ENCODE measurements at regions not wholly inside any gene's neighbourhood (a gene's known extent, or its start where the extent isn't known, plus 50 kb on each side); places are given as distances from the start of the nearest gene placed in this dataset.

- no peaks in the 10 kb centered on the region for H3K36me3 ChIP-seq (ENCODE audit: control insufficient read depth, low read depth, low read length)
- H3K9ac ChIP-seq (ENCODE audit: low read length), result no peak overlapping the region
- H3K27ac ChIP-seq (ENCODE audit: low read length), result no peak overlapping the region
- H3K4me3 ChIP-seq (ENCODE audit: low read length), result no peak overlapping the region
- no peaks in the 10 kb centered on the region for H3K27me3 ChIP-seq (ENCODE audit: control insufficient read depth, insufficient read depth, low read length)
- H3K9me3 ChIP-seq (ENCODE audit: control insufficient read depth, low read depth, low read length), result no peaks in the 10 kb centered on the region
- no peaks in the 10 kb centered on the region for H3K4me1 ChIP-seq (ENCODE audit: control insufficient read depth, low read depth, low read length)
Observed at GRCh38 chr6:106035655-106036054, 50.5 kb upstream of the PRDM1 start.

- Histone ChIP-seq H3K4me1 (ENCODE audit: control insufficient read depth, low read depth, low read length) (no peaks in the 10 kb centered on the region), H3K27ac (ENCODE audit: low read length) (no peak overlapping the region), H3K4me3 (ENCODE audit: low read length) (no peak overlapping the region), H3K27me3 (ENCODE audit: control insufficient read depth, insufficient read depth, low read length) (no peaks in the 10 kb centered on the region), H3K36me3 (ENCODE audit: control insufficient read depth, low read depth, low read length) (no peaks in the 10 kb centered on the region), H3K9ac (ENCODE audit: low read length) (no peak overlapping the region), H3K9me3 (ENCODE audit: control insufficient read depth, low read depth, low read length) (no peaks in the 10 kb centered on the region)
Observed at GRCh38 chr6:106033806-106034205, 52.3 kb upstream of the PRDM1 start.

GRCh38 chr6:106027758-106028157 lies 58.4 kb upstream of the PRDM1 start:
- no peak overlapping the region for H3K9ac ChIP-seq (ENCODE audit: low read length)

GRCh38 chr6:106026748-106027715 lies 59.1 kb upstream of the PRDM1 start:
- Histone ChIP-seq H3K4me1 (ENCODE audit: control insufficient read depth, low read depth, low read length) (peaks cover 13% of the 10 kb centered on the region), H3K36me3 (ENCODE audit: control insufficient read depth, low read depth, low read length) (no peaks in the 10 kb centered on the region), H3K4me3 (ENCODE audit: low read length) (no peak overlapping the region), H3K27me3 (ENCODE audit: control insufficient read depth, insufficient read depth, low read length) (no peaks in the 10 kb centered on the region), H3K27ac (ENCODE audit: low read length) (no peak overlapping the region), H3K9ac (ENCODE audit: low read length) (no peak overlapping the region), H3K9me3 (ENCODE audit: control insufficient read depth, low read depth, low read length) (no peaks in the 10 kb centered on the region)

More at GRCh38 chr6:106027758-106028157, 58.4 kb upstream of the PRDM1 start:
- Histone ChIP-seq H3K36me3 (ENCODE audit: control insufficient read depth, low read depth, low read length) (no peaks in the 10 kb centered on the region), H3K9me3 (ENCODE audit: control insufficient read depth, low read depth, low read length) (no peaks in the 10 kb centered on the region), H3K27me3 (ENCODE audit: control insufficient read depth, insufficient read depth, low read length) (no peaks in the 10 kb centered on the region), H3K4me1 (ENCODE audit: control insufficient read depth, low read depth, low read length) (peaks cover 13% of the 10 kb centered on the region), H3K4me3 (ENCODE audit: low read length) (no peak overlapping the region), H3K27ac (ENCODE audit: low read length) (no peak overlapping the region)

GRCh38 chr6:106025655-106026054 lies 60.5 kb upstream of the PRDM1 start:
- H3K4me3 ChIP-seq (ENCODE audit: low read length), result no peak overlapping the region
- no peak overlapping the region for H3K9ac ChIP-seq (ENCODE audit: low read length)
- no peaks in the 10 kb centered on the region for H3K27me3 ChIP-seq (ENCODE audit: control insufficient read depth, insufficient read depth, low read length)
- peaks cover 13% of the 10 kb centered on the region for H3K4me1 ChIP-seq (ENCODE audit: control insufficient read depth, low read depth, low read length)
- no peaks in the 10 kb centered on the region for H3K36me3 ChIP-seq (ENCODE audit: control insufficient read depth, low read depth, low read length)
- H3K9me3 ChIP-seq (ENCODE audit: control insufficient read depth, low read depth, low read length), result no peaks in the 10 kb centered on the region
- no peak overlapping the region for H3K27ac ChIP-seq (ENCODE audit: low read length)

GRCh38 chr6:106022801-106023200 lies 63.3 kb upstream of the PRDM1 start:
- Histone ChIP-seq H3K27ac (ENCODE audit: low read length) (no peak overlapping the region), H3K9me3 (ENCODE audit: control insufficient read depth, low read depth, low read length) (no peaks in the 10 kb centered on the region)

GRCh38 chr6:106017454-106017853 lies 68.7 kb upstream of the PRDM1 start:
- peaks cover 9% of the 10 kb centered on the region for H3K4me1 ChIP-seq (ENCODE audit: control insufficient read depth, low read depth, low read length)
- no peaks in the 10 kb centered on the region for H3K27me3 ChIP-seq (ENCODE audit: control insufficient read depth, insufficient read depth, low read length)
- no peak overlapping the region for H3K27ac ChIP-seq (ENCODE audit: low read length)
- H3K4me3 ChIP-seq (ENCODE audit: low read length), result no peak overlapping the region
- H3K36me3 ChIP-seq (ENCODE audit: control insufficient read depth, low read depth, low read length), result no peaks in the 10 kb centered on the region
- no peaks in the 10 kb centered on the region for H3K9me3 ChIP-seq (ENCODE audit: control insufficient read depth, low read depth, low read length)
- no peak overlapping the region for H3K9ac ChIP-seq (ENCODE audit: low read length)

More at GRCh38 chr6:106022801-106023200, 63.3 kb upstream of the PRDM1 start:
- H3K9ac ChIP-seq (ENCODE audit: low read length), result no peak overlapping the region
- H3K4me3 ChIP-seq (ENCODE audit: low read length), result no peak overlapping the region
- no peaks in the 10 kb centered on the region for H3K36me3 ChIP-seq (ENCODE audit: control insufficient read depth, low read depth, low read length)
- peaks cover 12% of the 10 kb centered on the region for H3K4me1 ChIP-seq (ENCODE audit: control insufficient read depth, low read depth, low read length)
- H3K27me3 ChIP-seq (ENCODE audit: control insufficient read depth, insufficient read depth, low read length), result no peaks in the 10 kb centered on the region

GRCh38 chr6:106014955-106015354 lies 71.2 kb upstream of the PRDM1 start:
- Histone ChIP-seq H3K9me3 (ENCODE audit: control insufficient read depth, low read depth, low read length) (no peaks in the 10 kb centered on the region), H3K4me3 (ENCODE audit: low read length) (no peak overlapping the region), H3K4me1 (ENCODE audit: control insufficient read depth, low read depth, low read length) (peaks cover 9% of the 10 kb centered on the region), H3K27me3 (ENCODE audit: control insufficient read depth, insufficient read depth, low read length) (no peaks in the 10 kb centered on the region), H3K27ac (ENCODE audit: low read length) (no peak overlapping the region), H3K9ac (ENCODE audit: low read length) (peak overlapping the region; percentile 22), H3K36me3 (ENCODE audit: control insufficient read depth, low read depth, low read length) (no peaks in the 10 kb centered on the region)

- Histone ChIP-seq H3K4me3 (ENCODE audit: low read length) (no peak overlapping the region), H3K27me3 (ENCODE audit: control insufficient read depth, insufficient read depth, low read length) (no peaks in the 10 kb centered on the region), H3K27ac (ENCODE audit: low read length) (no peak overlapping the region), H3K4me1 (ENCODE audit: control insufficient read depth, low read depth, low read length) (peaks cover 9% of the 10 kb centered on the region), H3K9ac (ENCODE audit: low read length) (no peak overlapping the region), H3K36me3 (ENCODE audit: control insufficient read depth, low read depth, low read length) (no peaks in the 10 kb centered on the region), H3K9me3 (ENCODE audit: control insufficient read depth, low read depth, low read length) (no peaks in the 10 kb centered on the region)
Observed at GRCh38 chr6:106011476-106011875, 74.7 kb upstream of the PRDM1 start.

- no peak overlapping the region for H3K27ac ChIP-seq (ENCODE audit: low read length)
- no peaks in the 10 kb centered on the region for H3K9me3 ChIP-seq (ENCODE audit: control insufficient read depth, low read depth, low read length)
- peaks cover 47% of the 10 kb centered on the region for H3K4me1 ChIP-seq (ENCODE audit: control insufficient read depth, low read depth, low read length)
- H3K4me3 ChIP-seq (ENCODE audit: low read length), result no peak overlapping the region
- H3K36me3 ChIP-seq (ENCODE audit: control insufficient read depth, low read depth, low read length), result no peaks in the 10 kb centered on the region
- H3K9ac ChIP-seq (ENCODE audit: low read length), result no peak overlapping the region
- no peaks in the 10 kb centered on the region for H3K27me3 ChIP-seq (ENCODE audit: control insufficient read depth, insufficient read depth, low read length)
Observed at GRCh38 chr6:106005954-106006353, 80.2 kb upstream of the PRDM1 start.

GRCh38 chr6:106005013-106005412 lies 81.1 kb upstream of the PRDM1 start:
- Histone ChIP-seq H3K27ac (ENCODE audit: low read length) (no peak overlapping the region), H3K4me1 (ENCODE audit: control insufficient read depth, low read depth, low read length) (peaks cover 47% of the 10 kb centered on the region)

More at GRCh38 chr6:106005013-106005412, 81.1 kb upstream of the PRDM1 start:
- H3K36me3 ChIP-seq (ENCODE audit: control insufficient read depth, low read depth, low read length), result no peaks in the 10 kb centered on the region
- H3K9ac ChIP-seq (ENCODE audit: low read length), result no peak overlapping the region
- H3K4me3 ChIP-seq (ENCODE audit: low read length), result no peak overlapping the region
- H3K9me3 ChIP-seq (ENCODE audit: control insufficient read depth, low read depth, low read length), result no peaks in the 10 kb centered on the region
- no peaks in the 10 kb centered on the region for H3K27me3 ChIP-seq (ENCODE audit: control insufficient read depth, insufficient read depth, low read length)
